ENCODE measurements at regions not wholly inside any gene's neighbourhood (a gene's known extent, or its start where the extent isn't known, plus 50 kb on each side); places are given as distances from the start of the nearest gene placed in this dataset.

DNA sequence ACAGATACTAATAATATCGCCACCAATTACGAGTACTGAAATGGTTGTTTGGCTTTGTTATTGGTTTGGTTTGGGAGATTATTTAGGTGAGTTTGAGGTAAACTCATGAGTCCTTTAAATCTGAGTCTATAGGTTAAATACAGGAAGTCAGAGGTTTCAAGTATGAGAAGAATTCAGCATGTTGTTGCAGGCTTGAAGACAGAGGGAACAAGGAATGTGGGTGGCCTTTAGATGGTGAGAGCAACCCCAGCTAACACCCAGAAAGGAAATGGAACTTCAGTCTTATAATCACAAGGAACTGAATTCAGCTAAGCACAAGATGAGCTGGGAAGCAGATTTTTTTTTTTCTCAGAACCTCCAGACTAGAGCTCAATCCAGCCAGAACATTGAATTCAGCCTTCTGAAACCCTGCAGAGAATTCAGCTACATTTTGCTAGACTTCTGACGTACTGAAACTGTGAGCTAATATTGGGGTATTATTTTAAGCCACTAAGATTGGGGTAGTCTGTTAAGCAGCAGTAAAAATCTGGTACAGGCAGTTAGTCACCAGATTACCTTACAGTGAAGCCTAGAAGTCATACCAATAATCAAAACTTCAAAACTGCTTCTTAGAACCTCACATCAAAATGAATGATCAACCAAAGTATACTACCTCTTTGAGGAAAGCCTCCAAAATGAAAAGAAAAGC, 216.0 kb upstream of the PUM3 start:
- H3K27ac ChIP-seq (replicated peaks in 1 of 4) = no peak overlapping the region
- no peaks in the 10 kb centered on the region for H3K4me1 ChIP-seq
- no peaks in the 10 kb centered on the region for H3K36me3 ChIP-seq
- no peaks in the 10 kb centered on the region for H3K27me3 ChIP-seq
- no peak overlapping the region for H3K4me3 ChIP-seq
- intact Hi-C loops (cut with DNase I) = no loop called here
- no peak for DNase-seq (ENCODE audit: extremely low spot score)
- 89% methylated on average over 3 of the region's 3 CpGs for WGBS
- H3K9me3 ChIP-seq = no peaks in the 10 kb centered on the region
- TF ChIP-seq EP300 (IDR thresholded peaks at IDR 0.05) = no peak
- TF ChIP-seq CTCF (IDR thresholded peaks at IDR 0.05) = no peak
- TF ChIP-seq POLR2AphosphoS5 (IDR thresholded peaks at IDR 0.05) = no peak
- no peak for TF ChIP-seq POLR2A (IDR thresholded peaks at IDR 0.05; ENCODE audit: low read depth)

- Histone ChIP-seq H3K4me1 (no peaks in the 10 kb centered on the region), H3K36me3 (no peaks in the 10 kb centered on the region), H3K4me3 (no peak overlapping the region), H3K27ac (replicated peaks in 1 of 4) (no peak overlapping the region), H3K27me3 (no peaks in the 10 kb centered on the region), H3K9me3 (no peaks in the 10 kb centered on the region)
- TF ChIP-seq POLR2A (IDR thresholded peaks at IDR 0.05; ENCODE audit: low read depth) (no peak), EP300 (IDR thresholded peaks at IDR 0.05) (no peak), POLR2AphosphoS5 (IDR thresholded peaks at IDR 0.05) (no peak), CTCF (IDR thresholded peaks at IDR 0.05) (no peak)
- intact Hi-C loops (cut with DNase I) = no loop called here
- DNase-seq (ENCODE audit: extremely low spot score) = no peak
- 44% methylated on average over 2 of the region's 2 CpGs for WGBS
Observed at GRCh38 chr9:3058409-3058808, 214.5 kb upstream of the PUM3 start.

DNA sequence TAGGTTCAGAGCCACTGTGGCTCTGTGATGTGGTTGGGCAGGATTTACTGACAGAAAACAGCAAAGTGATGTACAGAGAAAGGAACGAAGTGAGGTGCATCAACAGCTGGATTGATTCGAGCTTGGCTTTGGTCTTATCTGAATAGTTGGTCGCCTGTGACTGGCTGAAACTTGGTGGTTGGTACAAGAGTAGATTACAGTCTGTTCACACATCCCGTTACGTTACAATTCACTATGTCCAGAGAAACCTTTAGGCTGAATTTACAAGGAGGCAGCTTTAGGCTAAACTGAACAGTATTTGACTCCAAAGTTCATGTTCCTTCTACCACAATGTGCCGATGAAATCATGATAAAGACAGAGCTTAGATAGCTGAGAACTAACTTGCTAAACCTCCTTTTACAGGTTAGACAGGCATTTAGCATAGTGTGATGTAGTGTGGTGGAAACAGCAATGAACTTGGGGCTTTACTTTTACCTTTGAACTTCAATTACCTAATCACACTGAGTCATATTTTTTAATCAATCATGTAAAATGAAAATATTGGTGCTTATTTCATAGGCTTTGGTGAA, 210.2 kb upstream of the PUM3 start:
- H3K27ac ChIP-seq (replicated peaks in 1 of 4) = no peak overlapping the region
- H3K27me3 ChIP-seq = no peaks in the 10 kb centered on the region
- H3K9me3 ChIP-seq = no peaks in the 10 kb centered on the region
- 92% methylated on average over 6 of the region's 6 CpGs for WGBS
- TF ChIP-seq EP300 (IDR thresholded peaks at IDR 0.05) (no peak), POLR2A (IDR thresholded peaks at IDR 0.05; ENCODE audit: low read depth) (no peak), CTCF (IDR thresholded peaks at IDR 0.05) (no peak), POLR2AphosphoS5 (IDR thresholded peaks at IDR 0.05) (no peak)
- no peak overlapping the region for H3K4me3 ChIP-seq
- intact Hi-C loops (cut with DNase I) = no loop called here
- no peak for DNase-seq (ENCODE audit: extremely low spot score)
- H3K4me1 ChIP-seq = no peaks in the 10 kb centered on the region
- H3K36me3 ChIP-seq = no peaks in the 10 kb centered on the region

DNA sequence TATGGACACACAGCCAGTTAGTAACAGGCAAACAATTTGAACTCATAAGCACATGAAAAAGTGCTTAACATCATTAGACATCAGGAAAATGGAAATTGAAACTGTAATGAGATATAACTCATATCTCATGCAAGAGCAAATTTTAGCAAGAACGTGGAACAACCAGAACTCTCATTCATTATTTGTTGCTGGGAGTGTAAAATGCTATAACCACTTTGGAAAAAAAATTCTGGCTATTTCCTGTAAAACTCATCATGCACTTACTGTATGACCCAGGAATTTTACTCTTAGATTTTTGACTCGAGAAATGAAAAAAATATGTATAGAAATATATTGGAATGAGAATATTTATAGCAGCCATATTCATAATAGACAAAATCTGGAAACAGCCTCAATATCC, 205.7 kb upstream of the PUM3 start:
- Histone ChIP-seq H3K4me1 (peaks cover 0 to 10% (median 7%) of the 10 kb centered on the region in 4 donors), H3K36me3 (no peaks in the 10 kb centered on the region), H3K27ac (replicated peaks in 1 of 4) (no peak overlapping the region), H3K27me3 (no peaks in the 10 kb centered on the region), H3K4me3 (no peak overlapping the region), H3K9me3 (no peaks in the 10 kb centered on the region)
- 71% methylated on average over 2 of the region's 2 CpGs for WGBS
- TF ChIP-seq EP300 (IDR thresholded peaks at IDR 0.05) = no peak
- TF ChIP-seq CTCF (IDR thresholded peaks at IDR 0.05) = no peak
- TF ChIP-seq POLR2A (IDR thresholded peaks at IDR 0.05; ENCODE audit: low read depth) = no peak
- no peak for TF ChIP-seq POLR2AphosphoS5 (IDR thresholded peaks at IDR 0.05)
- DNase-seq (ENCODE audit: extremely low spot score) = no peak
- intact Hi-C loops (cut with DNase I) = no loop called here
